Glutamatergic neuron (in vitro differentiated cells): ENCODE measurements at regions not wholly inside any gene's neighbourhood (a gene's known extent, or its start where the extent isn't known, plus 50 kb on each side); places are given as distances from the start of the nearest gene placed in this dataset.
"Not testable (repeated sequence)": the region's sequence is repeated elsewhere in the genome, so short reads cannot be mapped to it uniquely, and the experiment has no call there.

Experiments
- DNase-seq: peaks from one replicate; pipeline ENCODE4 v3.0.0; 2022
- H3K27ac Mint-ChIP-seq: one replicate; pipeline ENCODE4 v1.8.0; 2020; ENCODE audit warnings: mild to moderate bottlenecking, mixed read lengths, inconsistent platforms; ENCODE audit not compliant: unreplicated experiment
- H3K27me3 Mint-ChIP-seq: one replicate; pipeline ENCODE4 v1.8.0; 2020; ENCODE audit warnings: mild to moderate bottlenecking, moderate library complexity, mixed read lengths, inconsistent platforms; ENCODE audit not compliant: unreplicated experiment
- H3K36me3 Mint-ChIP-seq: one replicate; pipeline ENCODE4 v1.8.0; 2020; ENCODE audit warnings: mild to moderate bottlenecking, mixed read lengths, inconsistent platforms; ENCODE audit not compliant: unreplicated experiment
- H3K4me1 Mint-ChIP-seq: one replicate; pipeline ENCODE4 v1.8.0; 2020; ENCODE audit warnings: mild to moderate bottlenecking, low read depth, mixed read lengths, inconsistent platforms; ENCODE audit not compliant: unreplicated experiment
- H3K4me3 Mint-ChIP-seq: one replicate; pipeline ENCODE4 v1.8.0; 2020; ENCODE audit warnings: mild to moderate bottlenecking, mixed read lengths, inconsistent platforms; ENCODE audit not compliant: unreplicated experiment
- H3K9me3 Mint-ChIP-seq: one replicate; pipeline ENCODE4 v1.8.0; 2020; ENCODE audit warnings: mild to moderate bottlenecking, moderate library complexity, mixed read lengths, inconsistent platforms; ENCODE audit not compliant: unreplicated experiment
- CTCF ChIP-seq: fragments of 200-600 bp; sonication (generic); IDR thresholded peaks from one replicate; pipeline ENCODE4 v1.5.0; 2021; ENCODE audit not compliant: partially characterized antibody, unreplicated experiment

GRCh38 chr6:131486608-131487007 is 86.4 kb upstream of the ARG1 start:
- no peak overlapping the region for H3K27ac Mint-ChIP-seq
- H3K36me3 Mint-ChIP-seq, result no peaks in the 10 kb centered on the region
- no peaks in the 10 kb centered on the region for H3K4me1 Mint-ChIP-seq
- no peaks in the 10 kb centered on the region for H3K27me3 Mint-ChIP-seq
- no peaks in the 10 kb centered on the region for H3K9me3 Mint-ChIP-seq
- no peak for DNase-seq
- H3K4me3 Mint-ChIP-seq, result no peak overlapping the region
- no peak for TF ChIP-seq CTCF

- Mint-ChIP-seq H3K27me3 (no peaks in the 10 kb centered on the region), H3K36me3 (no peaks in the 10 kb centered on the region), H3K9me3 (no peaks in the 10 kb centered on the region), H3K4me3 (no peak overlapping the region), H3K4me1 (peaks cover 4% of the 10 kb centered on the region), H3K27ac (no peak overlapping the region)
- no peak for TF ChIP-seq CTCF
- DNase-seq, result no peak
These were observed 84.2 kb upstream of the ARG1 start for GRCh38 chr6:131488780-131489179.

GRCh38 chr6:131490441-131490840 is 82.6 kb upstream of the ARG1 start:
- Mint-ChIP-seq H3K36me3 (no peaks in the 10 kb centered on the region), H3K27me3 (no peaks in the 10 kb centered on the region), H3K4me1 (peaks cover 4% of the 10 kb centered on the region), H3K27ac (no peak overlapping the region), H3K4me3 (no peak overlapping the region), H3K9me3 (no peaks in the 10 kb centered on the region)
- TF ChIP-seq CTCF, result no peak
- no peak for DNase-seq

GRCh38 chr6:131492932-131493573 is 80.0 kb upstream of the ARG1 start:
- Mint-ChIP-seq H3K4me1 (peaks cover 4% of the 10 kb centered on the region), H3K4me3 (no peak overlapping the region), H3K27ac (no peak overlapping the region), H3K27me3 (no peaks in the 10 kb centered on the region), H3K9me3 (no peaks in the 10 kb centered on the region), H3K36me3 (no peaks in the 10 kb centered on the region)
- DNase-seq, result no peak
- no peak for TF ChIP-seq CTCF

GRCh38 chr6:131504387-131504786 is 68.6 kb upstream of the ARG1 start:
- H3K27me3 Mint-ChIP-seq, DNase-seq, H3K36me3 Mint-ChIP-seq, H3K4me3 Mint-ChIP-seq, H3K27ac Mint-ChIP-seq, H3K4me1 Mint-ChIP-seq, H3K9me3 Mint-ChIP-seq: not testable (repeated sequence)
